GM12878 (cell line): ENCODE measurements at regions not wholly inside any gene's neighbourhood (a gene's known extent, or its start where the extent isn't known, plus 50 kb on each side); places are given as distances from the start of the nearest gene placed in this dataset.

Experiments
- ATAC-seq: fragments of 200-7000 bp; cut with Tn5 transposase; 3 replicates; pipeline ENCODE4 v1.9.1; 2020; ENCODE audit warnings: mild to moderate bottlenecking, moderate library complexity
- BruUV-seq: library from RNA; stranded (reverse); fragments of 400-500 nt; replicated peaks from 2 replicates; lab custom pipeline; 2021; lab: Mats Ljungman, UMichigan
- CTCF ChIA-PET: fragments of 300-600 bp; sonication (Branson Sonifier 250); formaldehyde crosslinking; extraction: SDS; loops from one replicate; lab custom pipeline; 2021; ENCODE audit warnings: inconsistent platforms; lab: Yijun Ruan, JAX
- POLR2A ChIA-PET: fragments of 350-600 bp; formaldehyde crosslinking; extraction: SDS; loops from one replicate; lab custom pipeline; 2021; ENCODE audit warnings: inconsistent platforms; lab: Charles Lee
- RAD21 ChIA-PET: fragments of 300-600 bp; sonication (Branson Sonifier 250); formaldehyde crosslinking; loops from one replicate; lab custom pipeline; 2023; ENCODE audit warnings: antibody characterized with exemption; ENCODE audit not compliant: unreplicated experiment; lab: Charles Lee
- SMC1A ChIA-PET: fragments of 300-600 bp; sonication (Branson Sonifier 250); formaldehyde crosslinking; loops from one replicate; lab custom pipeline; 2023; ENCODE audit not compliant: unreplicated experiment, uncharacterized antibody; lab: Charles Lee
- DNase-seq: peaks from one replicate; pipeline ENCODE4 v3.0.0-alpha.2; 2011; ENCODE audit warnings: low read depth, low spot score
- FAIRE-seq: peaks from 3 replicates; lab custom pipeline; 2011; peaks lifted over from hg19 to GRCh38; lab: Jason Lieb, UNC
- H2AFZ ChIP-seq: 2 replicates; pipeline ENCODE4 v1.6.0; 2011; ENCODE audit warnings: low read depth, low read length, control low read depth; ENCODE audit not compliant: control insufficient read depth
- H3K27ac ChIP-seq: 2 replicates; pipeline ENCODE4 v1.5.1; 2011; ENCODE audit warnings: control low read depth; ENCODE audit not compliant: control insufficient read depth, insufficient read depth
- H3K27me3 ChIP-seq, 2 experiments: replicated peaks in 1 of 2; 2 replicates each; pipeline versions ENCODE4 v1.6.0 to v1.6.1; 2011; ENCODE audit warnings: low read length in 1 of 2; ENCODE audit not compliant: control insufficient read depth in 2 of 2, insufficient read depth in 2 of 2
- H3K36me3 ChIP-seq, 2 experiments: 2 replicates each; pipeline ENCODE4 v1.5.1; 2011; ENCODE audit warnings: low read length in 1 of 2; ENCODE audit not compliant: control insufficient read depth in 2 of 2, insufficient read depth in 2 of 2
- H3K4me1 ChIP-seq: 2 replicates; pipeline ENCODE4 v1.6.1; 2011; ENCODE audit warnings: mild to moderate bottlenecking, low read length, moderate library complexity, mixed read lengths; ENCODE audit not compliant: control insufficient read depth, insufficient read depth
- H3K4me2 ChIP-seq: 2 replicates; pipeline ENCODE4 v1.6.0; 2011; ENCODE audit warnings: control low read depth; ENCODE audit not compliant: control insufficient read depth, insufficient read depth
- H3K4me3 ChIP-seq: fragments of 200-600 bp; sonication (generic); 2 replicates; pipeline ENCODE4 v1.5.1; 2016
- H3K79me2 ChIP-seq: 2 replicates; pipeline ENCODE4 v1.6.0; 2011; ENCODE audit warnings: low read length; ENCODE audit not compliant: control insufficient read depth, insufficient read depth
- H3K9ac ChIP-seq: 2 replicates; pipeline ENCODE4 v1.8.0; 2011; ENCODE audit warnings: low read length, control low read depth, mixed read lengths; ENCODE audit not compliant: control insufficient read depth, insufficient read depth
- H3K9me3 ChIP-seq: replicated peaks from 3 replicates; pipeline ENCODE4 v1.5.1; 2011; ENCODE audit warnings: mild to moderate bottlenecking, low read length; ENCODE audit not compliant: control insufficient read depth, insufficient read depth
- H4K20me1 ChIP-seq: 2 replicates; pipeline ENCODE4 v1.6.0; 2011; ENCODE audit not compliant: control insufficient read depth, insufficient read depth
- HDAC6 ChIP-seq: fragments of 200-600 bp; sonication (generic); IDR thresholded peaks from one replicate; pipeline ENCODE4 v1.8.0; 2017; ENCODE audit warnings: antibody characterized with exemption; ENCODE audit not compliant: unreplicated experiment
- MYC ChIP-seq: IDR thresholded peaks from 2 replicates; pipeline ENCODE4 v1.6.1; 2011; ENCODE audit warnings: mild to moderate bottlenecking, low read length, moderate library complexity, inconsistent platforms; ENCODE audit not compliant: insufficient read depth, insufficient replicate concordance, insufficient read length, severe bottlenecking
- NR2C1 ChIP-seq: fragments of 450-650 bp; IDR thresholded peaks from 2 replicates; pipeline ENCODE4 v1.6.1; 2017; ENCODE audit warnings: antibody characterized with exemption, mild to moderate bottlenecking, moderate library complexity
- RBBP5 ChIP-seq: fragments of 200-600 bp; sonication (generic); conservative IDR thresholded peaks from 2 replicates; pipeline ENCODE4 v1.6.1; 2016
- RCOR1 ChIP-seq: conservative IDR thresholded peaks from 2 replicates; pipeline ENCODE4 v1.6.1; 2012; ENCODE audit warnings: low read depth, low read length, improper control_type of control experiment
- RELA ChIP-seq: fragments of 450-650 bp; IDR thresholded peaks from 2 replicates; pipeline ENCODE4 v1.8.0; 2014; ENCODE audit warnings: borderline replicate concordance; ENCODE audit not compliant: partially characterized antibody
- SUZ12 ChIP-seq: fragments of 200-600 bp; sonication (generic); IDR thresholded peaks from one replicate; pipeline ENCODE4 v1.6.1; 2018; ENCODE audit warnings: antibody characterized with exemption, mild to moderate bottlenecking; ENCODE audit not compliant: unreplicated experiment
- WGBS: methylation state at CpG from one replicate; pipeline ENCODE4 v1.1.6; 2016; ENCODE audit warnings: low lambda C conversion rate; ENCODE audit not compliant: insufficient replicate concordance, insufficient coverage; ENCODE audit errors: missing lambda C conversion rate; 5-methylcytosine and 5-hydroxymethylcytosine counted together
- in situ Hi-C: fragments of 300-500 bp; cut with MboI; formaldehyde crosslinking; loops from 9 replicates; pipeline ENCODE4 v1.14.3; 2018; ENCODE audit warnings: mixed read lengths
- intact Hi-C: fragments of 100-400 bp; cut with micrococcal nuclease; formaldehyde crosslinking; loops from one replicate; pipeline ENCODE4 v1.14.2; 2022; ENCODE audit not compliant: unreplicated experiment
- TF ChIP-seq, protein P1 (sequence below): fragments of 450-650 bp; IDR thresholded peaks from 2 replicates; pipeline ENCODE4 v1.6.1; 2017; ENCODE audit warnings: antibody characterized with exemption, mild to moderate bottlenecking, moderate library complexity

DNA sequence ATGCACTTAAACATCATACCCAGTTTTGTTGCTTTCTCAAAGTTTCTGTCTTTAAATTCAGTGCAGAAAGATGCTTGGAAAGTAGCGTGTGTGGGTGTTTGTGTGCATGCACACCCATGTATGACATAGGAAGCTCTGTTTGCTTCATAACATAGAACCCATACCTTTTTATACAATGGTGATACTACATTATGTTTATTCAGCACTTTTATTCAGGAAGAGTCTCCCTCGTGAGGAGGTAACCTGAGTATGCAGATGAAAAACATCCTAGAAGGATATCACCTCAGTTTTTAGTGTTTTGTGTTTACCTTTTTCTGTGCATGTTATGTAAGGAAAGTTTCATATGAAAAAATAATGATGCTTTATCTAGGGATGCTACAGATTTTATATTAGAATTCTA is 111.2 kb downstream of the SST start:
- H3K4me1 ChIP-seq, result no peaks in the 10 kb centered on the region
- H3K36me3 ChIP-seq, result no peaks in the 10 kb centered on the region
- H3K4me2 ChIP-seq, result no peak overlapping the region
- in situ Hi-C loops, result no loop called here
- ChIA-PET SMC1A (no interaction called here), RAD21 (no interaction called here)
- no peaks in the 10 kb centered on the region for H4K20me1 ChIP-seq
- no peak for ATAC-seq
- no peak overlapping the region for H3K4me3 ChIP-seq
- no TSS peak for BruUV-seq
- intact Hi-C loops, result no loop called here
- no peak overlapping the region for H3K27ac ChIP-seq
- no peaks in the 10 kb centered on the region for H3K27me3 ChIP-seq
- no peak overlapping the region for H2AFZ ChIP-seq
- WGBS, result 20% methylated on average over 2 of the region's 2 CpGs
- TF ChIP-seq, protein P1, sequence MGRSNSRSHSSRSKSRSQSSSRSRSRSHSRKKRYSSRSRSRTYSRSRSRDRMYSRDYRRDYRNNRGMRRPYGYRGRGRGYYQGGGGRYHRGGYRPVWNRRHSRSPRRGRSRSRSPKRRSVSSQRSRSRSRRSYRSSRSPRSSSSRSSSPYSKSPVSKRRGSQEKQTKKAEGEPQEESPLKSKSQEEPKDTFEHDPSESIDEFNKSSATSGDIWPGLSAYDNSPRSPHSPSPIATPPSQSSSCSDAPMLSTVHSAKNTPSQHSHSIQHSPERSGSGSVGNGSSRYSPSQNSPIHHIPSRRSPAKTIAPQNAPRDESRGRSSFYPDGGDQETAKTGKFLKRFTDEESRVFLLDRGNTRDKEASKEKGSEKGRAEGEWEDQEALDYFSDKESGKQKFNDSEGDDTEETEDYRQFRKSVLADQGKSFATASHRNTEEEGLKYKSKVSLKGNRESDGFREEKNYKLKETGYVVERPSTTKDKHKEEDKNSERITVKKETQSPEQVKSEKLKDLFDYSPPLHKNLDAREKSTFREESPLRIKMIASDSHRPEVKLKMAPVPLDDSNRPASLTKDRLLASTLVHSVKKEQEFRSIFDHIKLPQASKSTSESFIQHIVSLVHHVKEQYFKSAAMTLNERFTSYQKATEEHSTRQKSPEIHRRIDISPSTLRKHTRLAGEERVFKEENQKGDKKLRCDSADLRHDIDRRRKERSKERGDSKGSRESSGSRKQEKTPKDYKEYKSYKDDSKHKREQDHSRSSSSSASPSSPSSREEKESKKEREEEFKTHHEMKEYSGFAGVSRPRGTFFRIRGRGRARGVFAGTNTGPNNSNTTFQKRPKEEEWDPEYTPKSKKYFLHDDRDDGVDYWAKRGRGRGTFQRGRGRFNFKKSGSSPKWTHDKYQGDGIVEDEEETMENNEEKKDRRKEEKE, result no peak
- no peak for TF ChIP-seq HDAC6
- no peak for TF ChIP-seq SUZ12
- no peak for TF ChIP-seq RELA
- TF ChIP-seq MYC, result no peak
- no peak for TF ChIP-seq RCOR1
- TF ChIP-seq NR2C1, result no peak
- TF ChIP-seq RBBP5, result no peak
- TF ChIP-seq, all 136 proteins: peak for 0
- no peaks in the 10 kb centered on the region for H3K9me3 ChIP-seq
- H3K79me2 ChIP-seq, result no peaks in the 10 kb centered on the region
- H3K9ac ChIP-seq, result no peak overlapping the region
- FAIRE-seq, result no peak
- ChIA-PET POLR2A (no interaction called here), CTCF (no interaction called here)
- no peak for DNase-seq
